ENCODE measurements at regions not wholly inside any gene's neighbourhood (a gene's known extent, or its start where the extent isn't known, plus 50 kb on each side); places are given as distances from the start of the nearest gene placed in this dataset.

- Mint-ChIP-seq H3K4me1 (no peaks in the 10 kb centered on the region), H3K9me3 (no peaks in the 10 kb centered on the region), H3K36me3 (no peaks in the 10 kb centered on the region), H3K4me3 (no peak overlapping the region), H3K27me3 (no peaks in the 10 kb centered on the region), H3K27ac (no peak overlapping the region)
- no peak for DNase-seq
- CTCF ChIA-PET, result no interaction called here
These were observed 478.1 kb upstream of the CHAC2 start for GRCh38 chr2:53289309-53290006.

- Mint-ChIP-seq H3K4me1 (no peaks in the 10 kb centered on the region), H3K27ac (no peak overlapping the region), H3K4me3 (no peak overlapping the region), H3K27me3 (no peaks in the 10 kb centered on the region), H3K36me3 (no peaks in the 10 kb centered on the region), H3K9me3 (no peaks in the 10 kb centered on the region)
- no peak for DNase-seq
- CTCF ChIA-PET, result no interaction called here
These were observed 481.3 kb upstream of the CHAC2 start for GRCh38 chr2:53286345-53286744.

- Mint-ChIP-seq H3K4me1 (no peaks in the 10 kb centered on the region), H3K27ac (no peak overlapping the region)
- CTCF ChIA-PET, result no interaction called here
These were observed 491.9 kb upstream of the CHAC2 start for GRCh38 chr2:53275743-53276142.

GRCh38 chr2:53268626-53269025, 499.0 kb upstream of the CHAC2 start:
- no peaks in the 10 kb centered on the region for H3K36me3 Mint-ChIP-seq
- H3K9me3 Mint-ChIP-seq, result peaks cover 2% of the 10 kb centered on the region
- CTCF ChIA-PET, result interaction anchor here (0.6 kb wide), 1 partner anchor 82 kb away, joined by 3 read pairs; no protein-coding TSS in a partner anchor
- no peak for DNase-seq
- no peaks in the 10 kb centered on the region for H3K27me3 Mint-ChIP-seq
- no peak overlapping the region for H3K4me3 Mint-ChIP-seq
- H3K4me1 Mint-ChIP-seq, result no peaks in the 10 kb centered on the region
- H3K27ac Mint-ChIP-seq, result no peak overlapping the region

More at GRCh38 chr2:53275743-53276142, 491.9 kb upstream of the CHAC2 start:
- H3K4me3 Mint-ChIP-seq, result no peak overlapping the region
- no peaks in the 10 kb centered on the region for H3K9me3 Mint-ChIP-seq
- no peaks in the 10 kb centered on the region for H3K27me3 Mint-ChIP-seq
- H3K36me3 Mint-ChIP-seq, result no peaks in the 10 kb centered on the region
- no peak for DNase-seq

- no peaks in the 10 kb centered on the region for H3K4me1 Mint-ChIP-seq
- no peak for DNase-seq
- H3K27me3 Mint-ChIP-seq, result no peaks in the 10 kb centered on the region
- H3K9me3 Mint-ChIP-seq, result peaks cover 2% of the 10 kb centered on the region
- CTCF ChIA-PET, result no interaction called here
- no peaks in the 10 kb centered on the region for H3K36me3 Mint-ChIP-seq
- H3K4me3 Mint-ChIP-seq, result no peak overlapping the region
- no peak overlapping the region for H3K27ac Mint-ChIP-seq
These were observed 499.5 kb upstream of the CHAC2 start for GRCh38 chr2:53268086-53268485.

GRCh38 chr2:53265544-53266299, 501.9 kb upstream of the CHAC2 start:
- peaks cover 2% of the 10 kb centered on the region for H3K9me3 Mint-ChIP-seq
- no peak for DNase-seq
- no peaks in the 10 kb centered on the region for H3K27me3 Mint-ChIP-seq
- no peaks in the 10 kb centered on the region for H3K36me3 Mint-ChIP-seq
- no peak overlapping the region for H3K27ac Mint-ChIP-seq
- no peaks in the 10 kb centered on the region for H3K4me1 Mint-ChIP-seq
- H3K4me3 Mint-ChIP-seq, result no peak overlapping the region
- CTCF ChIA-PET, result no interaction called here

GRCh38 chr2:53260568-53260967, 507.0 kb upstream of the CHAC2 start:
- Mint-ChIP-seq H3K9me3 (peaks cover 10% of the 10 kb centered on the region), H3K36me3 (no peaks in the 10 kb centered on the region), H3K27ac (no peak overlapping the region), H3K27me3 (no peaks in the 10 kb centered on the region), H3K4me1 (no peaks in the 10 kb centered on the region), H3K4me3 (no peak overlapping the region)
- CTCF ChIA-PET, result no interaction called here
- no peak for DNase-seq

- Mint-ChIP-seq H3K27me3 (no peaks in the 10 kb centered on the region), H3K27ac (no peak overlapping the region), H3K36me3 (no peaks in the 10 kb centered on the region), H3K4me1 (no peaks in the 10 kb centered on the region), H3K9me3 (peaks cover 10% of the 10 kb centered on the region), H3K4me3 (no peak overlapping the region)
- DNase-seq, result no peak
- CTCF ChIA-PET, result no interaction called here
These were observed 508.1 kb upstream of the CHAC2 start for GRCh38 chr2:53259395-53260009.

GRCh38 chr2:53257287-53257686, 510.3 kb upstream of the CHAC2 start:
- no peaks in the 10 kb centered on the region for H3K27me3 Mint-ChIP-seq
- DNase-seq, result no peak
- CTCF ChIA-PET, result no interaction called here
- no peak overlapping the region for H3K27ac Mint-ChIP-seq
- H3K4me1 Mint-ChIP-seq, result no peaks in the 10 kb centered on the region
- no peak overlapping the region for H3K4me3 Mint-ChIP-seq
- H3K9me3 Mint-ChIP-seq, result peaks cover 8% of the 10 kb centered on the region
- H3K36me3 Mint-ChIP-seq, result no peaks in the 10 kb centered on the region

- H3K27me3 Mint-ChIP-seq, result no peaks in the 10 kb centered on the region
- peaks cover under 1% of the 10 kb centered on the region for H3K9me3 Mint-ChIP-seq
- H3K36me3 Mint-ChIP-seq, result no peaks in the 10 kb centered on the region
- H3K4me1 Mint-ChIP-seq, result no peaks in the 10 kb centered on the region
- H3K27ac Mint-ChIP-seq, result no peak overlapping the region
- no peak overlapping the region for H3K4me3 Mint-ChIP-seq
- CTCF ChIA-PET, result no interaction called here
- DNase-seq, result no peak
These were observed 514.4 kb upstream of the CHAC2 start for GRCh38 chr2:53253244-53253643.

GRCh38 chr2:53252115-53252514, 515.5 kb upstream of the CHAC2 start:
- no peak overlapping the region for H3K27ac Mint-ChIP-seq
- DNase-seq, result no peak
- no peaks in the 10 kb centered on the region for H3K36me3 Mint-ChIP-seq
- no peaks in the 10 kb centered on the region for H3K27me3 Mint-ChIP-seq
- no peaks in the 10 kb centered on the region for H3K4me1 Mint-ChIP-seq
- CTCF ChIA-PET, result no interaction called here
- no peaks in the 10 kb centered on the region for H3K9me3 Mint-ChIP-seq
- no peak overlapping the region for H3K4me3 Mint-ChIP-seq

GRCh38 chr2:53247956-53248735, 519.5 kb upstream of the CHAC2 start:
- H3K4me1 Mint-ChIP-seq, result no peaks in the 10 kb centered on the region
- H3K9me3 Mint-ChIP-seq, result no peaks in the 10 kb centered on the region
- H3K36me3 Mint-ChIP-seq, result no peaks in the 10 kb centered on the region
- no peak overlapping the region for H3K27ac Mint-ChIP-seq
- DNase-seq, result no peak
- CTCF ChIA-PET, result no interaction called here
- no peak overlapping the region for H3K4me3 Mint-ChIP-seq
- no peaks in the 10 kb centered on the region for H3K27me3 Mint-ChIP-seq

GRCh38 chr2:53243430-53243829, 524.2 kb upstream of the CHAC2 start:
- no peaks in the 10 kb centered on the region for H3K36me3 Mint-ChIP-seq

GRCh38 chr2:53242090-53242489, 525.5 kb upstream of the CHAC2 start:
- H3K9me3 Mint-ChIP-seq, result no peaks in the 10 kb centered on the region
- CTCF ChIA-PET, result no interaction called here
- H3K4me1 Mint-ChIP-seq, result no peaks in the 10 kb centered on the region
- DNase-seq, result no peak
- H3K4me3 Mint-ChIP-seq, result no peak overlapping the region
- no peaks in the 10 kb centered on the region for H3K27me3 Mint-ChIP-seq
- no peaks in the 10 kb centered on the region for H3K36me3 Mint-ChIP-seq
- H3K27ac Mint-ChIP-seq, result no peak overlapping the region

More at GRCh38 chr2:53243430-53243829, 524.2 kb upstream of the CHAC2 start:
- Mint-ChIP-seq H3K27me3 (no peaks in the 10 kb centered on the region), H3K4me3 (no peak overlapping the region), H3K9me3 (no peaks in the 10 kb centered on the region), H3K4me1 (no peaks in the 10 kb centered on the region), H3K27ac (no peak overlapping the region)
- CTCF ChIA-PET, result no interaction called here
- no peak for DNase-seq
